AG09309 (cell line): ENCODE measurements at regions not wholly inside any gene's neighbourhood (a gene's known extent, or its start where the extent isn't known, plus 50 kb on each side); places are given as distances from the start of the nearest gene placed in this dataset.

Experiments used
- DNase-seq: peaks from one replicate; pipeline ENCODE4 v3.0.0-alpha.2; 2010; ENCODE audit warnings: low read depth
- H3K4me3 ChIP-seq: 2 replicates; pipeline ENCODE4 v1.5.1; 2011; ENCODE audit warnings: mild to moderate bottlenecking, low read depth, low read length, moderate library complexity; ENCODE audit not compliant: control insufficient read depth
- TF ChIP-seq, protein P1 (sequence below): IDR thresholded peaks from 2 replicates; pipeline ENCODE4 v1.5.1; 2011; ENCODE audit warnings: mild to moderate bottlenecking, low read depth, low read length, inconsistent platforms; ENCODE audit not compliant: insufficient read depth, control insufficient read depth; ENCODE audit errors: missing control alignments

DNA sequence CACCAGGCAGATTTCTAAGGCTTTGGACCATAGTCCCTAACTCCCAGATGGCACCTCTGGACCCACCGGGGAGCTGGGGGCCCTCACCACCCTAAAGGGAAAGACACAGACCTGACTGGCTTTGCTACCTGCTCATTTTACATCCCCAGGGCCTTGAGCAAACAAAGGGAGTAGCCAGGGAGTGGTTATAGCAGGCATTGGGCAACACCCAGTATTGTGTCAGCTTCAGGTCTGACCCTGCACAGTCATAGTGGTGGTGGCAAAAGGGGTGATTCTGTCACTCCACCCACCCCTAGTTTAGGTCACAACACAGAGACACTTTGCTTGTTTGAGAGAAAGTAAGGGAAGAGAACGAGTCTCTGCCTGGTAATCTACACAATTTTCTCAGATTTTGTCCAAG lies 352.5 kb downstream of the DIPK2A start:
- TF ChIP-seq, protein P1, sequence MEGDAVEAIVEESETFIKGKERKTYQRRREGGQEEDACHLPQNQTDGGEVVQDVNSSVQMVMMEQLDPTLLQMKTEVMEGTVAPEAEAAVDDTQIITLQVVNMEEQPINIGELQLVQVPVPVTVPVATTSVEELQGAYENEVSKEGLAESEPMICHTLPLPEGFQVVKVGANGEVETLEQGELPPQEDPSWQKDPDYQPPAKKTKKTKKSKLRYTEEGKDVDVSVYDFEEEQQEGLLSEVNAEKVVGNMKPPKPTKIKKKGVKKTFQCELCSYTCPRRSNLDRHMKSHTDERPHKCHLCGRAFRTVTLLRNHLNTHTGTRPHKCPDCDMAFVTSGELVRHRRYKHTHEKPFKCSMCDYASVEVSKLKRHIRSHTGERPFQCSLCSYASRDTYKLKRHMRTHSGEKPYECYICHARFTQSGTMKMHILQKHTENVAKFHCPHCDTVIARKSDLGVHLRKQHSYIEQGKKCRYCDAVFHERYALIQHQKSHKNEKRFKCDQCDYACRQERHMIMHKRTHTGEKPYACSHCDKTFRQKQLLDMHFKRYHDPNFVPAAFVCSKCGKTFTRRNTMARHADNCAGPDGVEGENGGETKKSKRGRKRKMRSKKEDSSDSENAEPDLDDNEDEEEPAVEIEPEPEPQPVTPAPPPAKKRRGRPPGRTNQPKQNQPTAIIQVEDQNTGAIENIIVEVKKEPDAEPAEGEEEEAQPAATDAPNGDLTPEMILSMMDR = no peak
- no peak for DNase-seq
- no peak overlapping the region for H3K4me3 ChIP-seq

DNA sequence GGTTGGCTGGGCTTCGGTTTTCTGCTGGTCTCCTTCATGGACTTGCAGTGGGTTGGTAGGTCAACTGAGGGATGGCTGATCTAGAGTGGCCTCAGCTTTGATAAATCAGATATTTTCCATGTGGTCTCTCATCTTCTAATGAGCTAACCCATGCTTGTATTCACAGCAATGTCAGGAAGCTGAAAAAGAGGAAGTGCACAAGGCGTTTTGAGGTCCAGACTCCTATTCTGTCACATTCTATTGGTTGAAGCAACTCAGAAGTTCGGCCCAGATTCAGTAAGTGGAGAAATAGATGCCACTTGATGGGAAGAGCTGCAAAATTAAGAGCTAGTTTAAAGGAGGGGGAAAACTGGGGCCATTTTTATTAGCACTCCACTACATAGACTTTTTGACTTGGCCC lies 361.2 kb downstream of the DIPK2A start:
- no peak for DNase-seq
- H3K4me3 ChIP-seq = no peak overlapping the region
- TF ChIP-seq, protein P1 = no peak

DNA sequence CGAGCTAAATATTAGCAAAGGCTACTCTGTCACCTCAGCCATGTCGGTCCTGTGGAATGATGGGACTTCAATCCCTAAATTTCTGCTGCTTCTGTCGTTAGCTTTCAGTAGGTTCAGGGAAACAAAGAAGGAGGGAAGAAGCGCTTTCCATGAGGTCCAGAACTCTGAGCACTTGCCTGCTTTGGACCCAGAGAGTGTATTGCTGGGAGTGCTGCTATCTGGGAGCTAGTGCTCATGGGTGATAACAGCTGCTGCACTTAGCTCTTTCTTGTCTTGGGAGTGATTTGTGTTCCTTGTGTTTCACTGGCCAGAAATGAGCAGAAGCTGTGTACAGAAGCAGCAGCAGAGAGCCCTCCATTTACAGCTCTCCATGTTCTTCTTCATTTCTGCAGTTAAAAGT lies 369.8 kb downstream of the DIPK2A start:
- H3K4me3 ChIP-seq = no peak overlapping the region
- no peak for DNase-seq
- TF ChIP-seq, protein P1 = no peak

DNA sequence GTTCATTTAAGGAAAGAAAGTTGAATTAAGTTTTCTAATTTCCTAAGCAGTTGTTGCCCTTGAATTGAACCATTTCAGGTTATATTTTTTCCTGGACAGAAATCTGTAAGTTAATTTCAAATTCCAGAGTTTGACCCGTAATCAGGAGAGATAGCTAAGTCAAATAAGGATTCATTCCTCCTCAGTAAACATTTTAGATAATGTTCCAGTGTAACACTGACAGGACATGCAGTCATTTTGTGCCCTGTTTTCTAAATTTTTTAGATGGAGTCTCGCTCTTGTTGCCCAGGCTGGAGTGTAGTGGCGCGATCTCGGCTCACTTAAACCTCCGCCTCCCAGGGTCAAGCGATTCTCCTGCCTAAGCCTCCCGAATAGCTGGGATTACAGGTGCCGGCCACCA lies 371.7 kb downstream of the DIPK2A start:
- no peak for DNase-seq
- H3K4me3 ChIP-seq = no peak overlapping the region
- TF ChIP-seq, protein P1 = no peak

DNA sequence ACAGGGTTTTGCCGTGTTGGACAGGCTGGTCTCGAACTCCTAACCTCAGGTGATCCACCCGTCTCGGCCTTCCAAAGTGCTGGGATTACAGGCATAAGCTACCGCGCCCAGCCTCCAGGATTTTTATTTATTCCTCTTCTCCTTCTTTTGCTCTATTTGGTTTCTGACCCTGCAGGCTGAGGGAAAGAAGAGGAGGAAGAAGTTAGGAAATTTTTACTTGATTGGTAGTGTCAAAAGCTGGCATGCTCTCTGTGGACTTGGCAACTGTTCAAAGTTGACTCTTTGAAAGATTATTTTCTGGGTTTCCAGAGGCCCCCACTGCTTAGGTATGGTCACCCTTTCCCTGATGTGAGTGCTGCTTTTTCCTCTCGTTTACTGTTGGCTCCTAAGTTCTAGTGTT lies 372.2 kb downstream of the DIPK2A start:
- TF ChIP-seq, protein P1 = no peak

DNA sequence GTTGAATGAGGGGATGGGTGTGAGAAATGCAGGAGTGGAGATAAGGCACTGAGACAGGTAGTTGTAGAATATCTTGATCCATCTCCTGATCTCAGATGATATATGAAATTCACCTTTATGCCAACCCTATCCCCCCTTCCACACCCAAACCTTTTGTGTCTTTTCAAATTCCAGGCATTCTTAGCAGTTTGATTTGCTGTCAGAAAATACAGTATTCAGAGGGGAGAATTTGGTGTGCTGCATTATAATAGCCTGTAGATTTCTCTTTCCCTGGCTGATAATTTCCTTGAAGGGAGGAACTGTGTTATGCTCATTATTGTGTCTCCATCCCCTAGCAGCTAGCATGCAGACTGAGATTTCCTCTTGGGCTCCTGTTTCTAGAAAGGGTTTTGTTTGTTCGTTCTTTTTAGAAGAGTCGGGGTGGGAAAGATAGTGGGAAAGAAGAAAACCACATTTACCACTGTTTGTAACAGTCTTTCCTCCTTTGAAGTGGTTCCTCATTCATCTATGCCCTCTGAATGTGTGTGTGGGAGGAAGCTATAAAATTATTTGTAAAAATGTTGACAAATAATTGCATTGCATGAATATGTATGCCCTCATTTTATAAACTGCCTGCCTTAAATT lies 373.4 kb downstream of the DIPK2A start:
- TF ChIP-seq, protein P1 = no peak
- no peak overlapping the region for H3K4me3 ChIP-seq
- no peak for DNase-seq

More for the DNA sequence above, 372.2 kb downstream of the DIPK2A start:
- H3K4me3 ChIP-seq = no peak overlapping the region
- no peak for DNase-seq
